Stomach (tissue), 4 donors: ENCODE measurements at regions not wholly inside any gene's neighbourhood (a gene's known extent, or its start where the extent isn't known, plus 50 kb on each side); places are given as distances from the start of the nearest gene placed in this dataset.

ENCODE experiments used
- CTCF ChIP-seq, 7 experiments: fragments of 450-650 bp in 4 of 7; fragments of 200-600 bp in 3 of 7; sonication (generic) in 3 of 7; IDR thresholded peaks; one replicate each; pipeline ENCODE4 v1.5.1; 2016 to 2019; ENCODE audit warnings: antibody characterized with exemption in 7 of 7, control low read depth in 2 of 7, mild to moderate bottlenecking in 1 of 7
- POLR2A ChIP-seq, 4 donors: fragments of 450-650 bp; IDR thresholded peaks; one replicate each; pipeline ENCODE4 v1.6.1; 2016; ENCODE audit warnings: antibody characterized with exemption in 4 of 4, control low read depth in 2 of 4, mild to moderate bottlenecking in 1 of 4, moderate library complexity in 1 of 4
- POLR2AphosphoS5 ChIP-seq, 3 donors: sonication (generic); formaldehyde crosslinking; IDR thresholded peaks; one replicate each; pipeline ENCODE4 v1.6.1; 2016; ENCODE audit warnings: antibody characterized with exemption in 3 of 3

DNA sequence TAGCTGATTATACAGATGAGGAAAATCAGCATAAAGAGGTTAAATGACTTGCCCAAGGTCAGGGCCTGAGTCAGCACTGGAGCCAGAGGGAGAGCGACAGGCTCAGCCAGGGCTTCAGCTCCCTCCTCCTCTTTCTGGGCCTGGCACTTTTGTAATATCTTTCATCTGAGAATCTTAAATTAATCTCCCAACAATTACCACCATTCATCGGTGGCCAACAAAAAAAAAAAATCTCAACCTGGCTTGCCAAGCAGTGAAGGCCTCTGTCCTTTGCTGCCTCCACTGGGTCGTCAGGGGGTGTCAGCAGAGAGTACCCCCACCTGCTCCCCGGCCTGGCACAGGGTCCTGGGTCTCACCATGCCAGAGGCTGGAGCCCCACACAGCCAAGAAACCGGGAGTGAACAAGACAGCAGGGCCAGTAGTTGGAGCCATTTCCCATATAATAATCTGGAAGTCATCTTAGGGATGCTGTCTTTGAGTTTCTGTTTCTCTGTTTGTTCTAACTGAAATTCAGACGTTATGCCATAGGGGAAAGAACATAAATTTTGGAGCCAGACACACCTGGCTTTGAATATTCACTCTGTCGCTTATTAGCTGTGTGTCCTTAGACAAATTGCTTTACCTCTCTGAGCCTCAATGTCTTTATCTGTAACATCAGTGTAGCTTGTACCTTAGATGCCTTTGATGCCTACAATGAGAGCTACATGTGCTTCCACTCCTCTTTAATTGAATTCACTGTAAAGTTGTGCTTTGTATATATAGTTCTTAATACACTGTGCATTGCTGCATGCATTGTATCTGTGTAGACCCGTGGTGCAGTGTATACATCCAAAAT lies 299.9 kb upstream of the MSX2 start:
- TF ChIP-seq POLR2A (IDR thresholded peaks at IDR 0.05) (no peak), POLR2AphosphoS5 (IDR thresholded peaks at IDR 0.05) (no peak), CTCF (IDR thresholded peaks at IDR 0.05) (no peak)
